PFSK-1 (cell line): ENCODE measurements at regions not wholly inside any gene's neighbourhood (a gene's known extent, or its start where the extent isn't known, plus 50 kb on each side); places are given as distances from the start of the nearest gene placed in this dataset.

Source experiments
- FOXP2 ChIP-seq: optimal IDR thresholded peaks from 2 replicates; pipeline ENCODE3; 2011; ENCODE audit warnings: borderline replicate concordance, control low read depth, inconsistent platforms; ENCODE audit not compliant: insufficient read depth; ENCODE audit errors: extremely low read length, extremely low read depth
- POLR2AphosphoS5 ChIP-seq: IDR thresholded peaks from 2 replicates; pipeline ENCODE4 v1.6.1; 2012; ENCODE audit warnings: low read depth, mild to moderate bottlenecking, control low read depth, low read length, moderate library complexity
- REST ChIP-seq, 2 experiments: IDR thresholded peaks; 2 replicates each; pipeline versions ENCODE4 v1.6.1 to v1.8.0; 2011 to 2012; ENCODE audit warnings: low read depth in 2 of 2, low read length in 2 of 2, control low read depth in 1 of 2, inconsistent platforms in 1 of 2, mild to moderate bottlenecking in 1 of 2, moderate library complexity in 1 of 2; ENCODE audit not compliant: insufficient read depth in 1 of 2
- SIN3A ChIP-seq: IDR thresholded peaks from 2 replicates; pipeline ENCODE4 v1.6.1; 2012; ENCODE audit warnings: mild to moderate bottlenecking, low read length, moderate library complexity, borderline replicate concordance; ENCODE audit not compliant: insufficient read depth
- TAF1 ChIP-seq: IDR thresholded peaks from 2 replicates; pipeline ENCODE4 v1.6.1; 2012; ENCODE audit warnings: low read length, control low read depth, borderline replicate concordance; ENCODE audit not compliant: insufficient read depth

- TF ChIP-seq REST (IDR thresholded peaks at IDR 0.05; ENCODE audit: insufficient read depth in 1 of 2, low read depth in 2 of 2, low read length in 2 of 2), result no peak
- TF ChIP-seq FOXP2, result no peak
- no peak for TF ChIP-seq POLR2AphosphoS5
- no peak for TF ChIP-seq SIN3A
These were observed 402.4 kb downstream of the SHQ1 start for GRCh38 chr3:72445827-72446217.

- TF ChIP-seq SIN3A (no peak), FOXP2 (no peak), POLR2AphosphoS5 (no peak), REST (IDR thresholded peaks at IDR 0.05; ENCODE audit: insufficient read depth in 1 of 2, low read depth in 2 of 2, low read length in 2 of 2) (no peak), TAF1 (no peak)
These were observed 403.5 kb downstream of the SHQ1 start for GRCh38 chr3:72444656-72445223.

- no peak for TF ChIP-seq TAF1
- no peak for TF ChIP-seq SIN3A
- TF ChIP-seq FOXP2, result no peak
- no peak for TF ChIP-seq POLR2AphosphoS5
- no peak for TF ChIP-seq REST (IDR thresholded peaks at IDR 0.05; ENCODE audit: insufficient read depth in 1 of 2, low read depth in 2 of 2, low read length in 2 of 2)
These were observed 405.5 kb downstream of the SHQ1 start for GRCh38 chr3:72442759-72443158.

- TF ChIP-seq TAF1 (no peak), FOXP2 (no peak), REST (IDR thresholded peaks at IDR 0.05; ENCODE audit: insufficient read depth in 1 of 2, low read depth in 2 of 2, low read length in 2 of 2) (no peak), SIN3A (no peak), POLR2AphosphoS5 (no peak)
These were observed 406.8 kb downstream of the SHQ1 start for GRCh38 chr3:72441284-72441994.
